ENCODE measurements at regions not wholly inside any gene's neighbourhood (a gene's known extent, or its start where the extent isn't known, plus 50 kb on each side); places are given as distances from the start of the nearest gene placed in this dataset.

GRCh38 chr3:72698154-72698917, 149.9 kb downstream of the SHQ1 start:
- DNase-seq = no peak

GRCh38 chr3:72697717-72698116, 150.5 kb downstream of the SHQ1 start:
- DNase-seq = no peak

DNA sequence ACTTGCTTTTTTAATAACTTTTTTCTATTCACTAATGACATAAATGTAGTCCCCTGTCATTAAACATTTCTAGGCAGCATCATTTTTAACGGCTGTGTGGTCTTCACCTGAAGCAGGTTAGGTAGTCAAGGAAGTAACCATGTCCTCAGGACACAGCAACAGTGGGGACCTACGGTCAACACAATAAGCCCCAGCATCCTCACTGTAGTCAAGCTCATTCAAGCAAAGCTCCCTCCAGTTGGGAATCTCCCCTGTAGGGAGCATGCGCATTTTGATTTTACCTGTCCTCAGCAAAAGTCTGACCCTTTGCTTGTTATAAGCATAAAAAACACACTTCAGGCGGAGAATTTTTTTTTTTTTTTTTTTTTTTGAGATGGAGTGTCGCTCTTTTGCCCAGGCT, 151.4 kb downstream of the SHQ1 start:
- no peak for DNase-seq

- DNase-seq = no peak
Observed at GRCh38 chr3:72694398-72694797, 153.8 kb downstream of the SHQ1 start.

GRCh38 chr3:72692990-72693389, 155.3 kb downstream of the SHQ1 start:
- DNase-seq = no peak

DNA sequence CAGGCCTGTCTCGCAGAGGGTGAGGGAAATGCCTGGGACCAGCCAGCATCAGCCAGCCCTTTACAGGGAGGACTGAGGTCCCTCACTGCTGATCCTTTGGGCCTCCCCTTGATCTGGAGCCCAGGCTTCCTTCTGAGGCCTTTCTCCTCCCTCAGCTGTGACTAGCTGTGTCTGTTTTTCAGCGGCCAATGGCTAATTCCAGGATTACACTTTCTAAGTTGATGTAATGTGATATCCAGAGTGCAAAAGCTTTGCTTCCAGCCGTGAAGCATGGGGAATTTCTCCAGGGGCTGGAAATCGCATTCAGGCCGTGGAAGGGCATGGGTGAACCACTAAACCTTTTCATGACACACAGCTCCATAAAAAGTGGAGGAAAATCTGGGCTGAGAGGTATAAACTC, 157.6 kb downstream of the SHQ1 start:
- no peak for DNase-seq

GRCh38 chr3:72682936-72683452, 165.3 kb downstream of the SHQ1 start:
- no peak for DNase-seq

- no peak for DNase-seq
Observed at GRCh38 chr3:72681598-72681997, 166.6 kb downstream of the SHQ1 start.

GRCh38 chr3:72680766-72681165, 167.5 kb downstream of the SHQ1 start:
- DNase-seq = no peak

GRCh38 chr3:72679540-72680198, 168.6 kb downstream of the SHQ1 start:
- no peak for DNase-seq

DNA sequence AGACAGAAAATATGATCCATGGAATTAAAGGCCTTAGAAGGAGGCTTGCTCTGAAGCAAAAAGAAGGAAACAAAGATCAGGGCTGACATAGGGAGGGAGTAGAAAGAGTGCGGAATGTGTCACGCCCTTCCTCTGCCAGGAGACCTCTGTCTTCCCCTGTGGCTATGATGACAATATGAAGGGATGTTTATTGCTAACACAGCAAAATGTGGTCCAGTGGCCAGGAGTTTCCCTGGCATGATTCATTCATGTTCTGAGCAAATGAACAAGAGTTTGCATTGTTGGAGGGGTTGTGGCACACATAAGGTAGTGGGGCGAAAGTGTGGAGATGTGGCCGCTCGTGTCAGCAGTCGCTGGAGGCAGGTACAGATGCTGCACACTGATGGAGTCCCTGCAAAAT, 169.4 kb downstream of the SHQ1 start:
- DNase-seq = no peak

DNA sequence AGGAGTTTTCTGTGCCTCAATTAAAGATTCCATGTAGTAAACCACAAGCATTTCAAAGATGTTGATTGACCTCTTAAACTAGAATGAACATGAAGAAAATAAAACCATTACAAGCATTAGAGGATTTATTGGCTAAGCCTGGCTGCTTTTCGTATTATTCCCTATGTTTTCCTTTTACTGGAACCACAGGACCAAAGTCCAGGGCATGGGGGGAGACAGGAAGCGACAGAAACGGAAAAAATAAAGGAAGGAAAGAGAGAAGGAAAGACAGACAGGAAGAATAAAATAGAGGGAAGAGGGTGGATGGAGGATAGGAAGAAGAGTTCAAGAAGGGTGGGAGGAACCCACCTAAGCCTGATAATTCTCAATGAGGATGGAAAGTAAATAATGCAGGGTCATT, 169.9 kb downstream of the SHQ1 start:
- no peak for DNase-seq

- DNase-seq = no peak
Observed at GRCh38 chr3:72675243-72675642, 173.0 kb downstream of the SHQ1 start.

- DNase-seq = no peak
Observed at GRCh38 chr3:72673011-72673771, 175.1 kb downstream of the SHQ1 start.

GRCh38 chr3:72669224-72669623, 179.0 kb downstream of the SHQ1 start:
- no peak for DNase-seq

DNA sequence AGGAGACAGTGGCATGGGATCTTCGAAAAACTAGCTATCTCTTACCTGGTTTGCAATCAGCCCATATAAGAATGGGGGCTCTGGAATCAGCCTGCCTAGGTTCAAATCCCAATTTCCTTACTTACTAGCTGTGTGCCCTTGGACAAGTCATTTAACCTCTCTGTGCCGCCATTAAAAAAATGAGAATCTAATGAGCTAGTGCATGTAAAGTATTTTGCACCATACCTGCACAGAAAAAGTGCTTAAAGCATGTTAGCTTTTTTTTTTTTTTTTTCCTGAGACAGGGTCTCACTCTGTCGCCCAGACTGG, 181.8 kb downstream of the SHQ1 start:
- no peak for DNase-seq

- DNase-seq = peak; percentile 59
Observed at GRCh38 chr3:72665701-72666446, 182.4 kb downstream of the SHQ1 start.

DNA sequence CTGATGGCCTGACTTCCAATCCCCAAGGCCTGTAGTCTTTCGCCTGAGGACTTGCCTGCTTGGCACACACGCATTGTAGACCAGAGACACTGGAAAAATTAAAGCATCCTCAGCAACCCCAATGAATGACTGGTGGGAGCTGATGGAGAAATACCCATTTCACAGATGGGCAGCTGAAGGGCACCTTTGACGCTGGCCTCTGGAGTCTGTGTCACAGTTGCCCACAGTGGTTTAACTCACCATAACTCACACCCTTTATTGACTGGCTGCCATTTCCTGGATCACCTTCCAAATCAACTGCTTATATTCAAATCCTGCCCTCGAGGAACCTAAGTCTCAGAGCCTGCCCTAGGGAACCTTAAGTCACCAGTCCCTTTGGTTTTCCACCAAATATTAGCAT, 183.1 kb downstream of the SHQ1 start:
- no peak for DNase-seq

GRCh38 chr3:72664184-72664975, 183.9 kb downstream of the SHQ1 start:
- DNase-seq = no peak

DNA sequence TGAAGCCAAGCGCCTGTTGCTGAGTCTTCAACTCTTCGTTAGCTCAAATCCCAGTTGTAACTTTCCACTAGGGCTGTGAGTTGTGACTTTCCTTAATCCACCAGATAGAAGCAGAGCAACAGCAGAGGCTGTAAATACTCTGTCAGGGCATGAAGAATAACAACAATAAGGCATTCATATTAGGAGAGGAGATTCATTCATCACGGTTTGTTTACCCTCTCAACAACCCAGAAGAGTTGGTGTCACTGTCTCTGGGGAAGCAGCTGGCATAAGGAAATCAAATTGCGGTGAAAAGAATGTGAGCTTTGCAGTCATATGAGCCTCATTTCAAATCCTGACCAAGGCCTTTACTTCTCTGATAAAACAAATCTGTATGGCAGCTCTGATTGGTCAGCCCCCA, 184.8 kb downstream of the SHQ1 start:
- DNase-seq = no peak

DNA sequence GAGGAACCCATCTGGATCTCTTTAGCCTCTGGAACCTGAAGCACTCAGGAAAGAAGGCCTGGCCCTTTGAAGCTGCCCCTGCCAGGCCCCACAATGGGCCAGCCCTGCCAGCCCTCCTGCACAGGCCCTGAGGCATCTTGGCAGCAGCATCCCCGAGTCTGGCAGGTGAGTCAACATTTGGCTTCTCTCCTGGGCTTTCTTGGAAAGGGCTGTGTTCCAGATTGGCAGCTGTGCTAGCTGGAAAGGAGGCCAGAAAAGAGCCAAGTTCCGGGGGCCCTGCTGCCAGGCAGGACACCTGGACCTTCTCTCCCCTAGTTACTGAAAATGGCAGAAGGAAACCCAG, 187.2 kb downstream of the SHQ1 start:
- no peak for DNase-seq

Data from activated CD4-positive, alpha-beta T cell treated with anti-CD3 and anti-CD28 coated beads, Interleukin-2, amount 50 U/mL, for 1 hour (primary cell).